Neuronal stem cell (in vitro differentiated cells): ENCODE measurements at regions not wholly inside any gene's neighbourhood (a gene's known extent, or its start where the extent isn't known, plus 50 kb on each side); places are given as distances from the start of the nearest gene placed in this dataset.

Experiments used
- DNase-seq: peaks from one replicate; pipeline ENCODE4 v3.0.0-alpha.2; 2013; ENCODE audit warnings: low spot score
- H2AFZ ChIP-seq: one replicate; pipeline ENCODE4 v1.6.1; 2013; ENCODE audit warnings: mild to moderate bottlenecking, low read length, inconsistent platforms
- H2AK5ac ChIP-seq: 2 replicates; pipeline ENCODE4 v1.6.1; 2013; ENCODE audit warnings: low read depth, mild to moderate bottlenecking, inconsistent platforms, low read length, moderate library complexity, mixed read lengths
- H2BK120ac ChIP-seq: 2 replicates; pipeline ENCODE4 v1.6.1; 2013; ENCODE audit warnings: low read depth, mild to moderate bottlenecking, inconsistent platforms, low read length, moderate library complexity, mixed read lengths
- H2BK12ac ChIP-seq: one replicate; pipeline ENCODE4 v1.6.1; 2013; ENCODE audit warnings: low read length, inconsistent platforms
- H2BK15ac ChIP-seq: 2 replicates; pipeline ENCODE4 v1.6.1; 2013; ENCODE audit warnings: mild to moderate bottlenecking, low read length, inconsistent platforms, mixed read lengths
- H2BK5ac ChIP-seq: one replicate; pipeline ENCODE4 v1.6.1; 2013; ENCODE audit warnings: inconsistent platforms, mild to moderate bottlenecking, low read length, moderate library complexity
- H3K14ac ChIP-seq: one replicate; pipeline ENCODE4 v1.6.1; 2013; ENCODE audit warnings: low read length, inconsistent platforms
- H3K18ac ChIP-seq: 2 replicates; pipeline ENCODE4 v1.6.1; 2013; ENCODE audit warnings: low read length, inconsistent platforms
- H3K23ac ChIP-seq: 2 replicates; pipeline ENCODE4 v1.6.1; 2013; ENCODE audit warnings: low read depth, mild to moderate bottlenecking, mixed read lengths, low read length, inconsistent platforms; ENCODE audit not compliant: poor library complexity
- H3K27ac ChIP-seq: replicated peaks from 3 replicates; pipeline ENCODE4 v1.5.1; 2013; ENCODE audit warnings: low read length, inconsistent platforms
- H3K27me3 ChIP-seq, 3 experiments: 2 replicates each; pipeline ENCODE4 v1.6.1; 2013; ENCODE audit warnings: low read length in 3 of 3, mild to moderate bottlenecking in 2 of 3, inconsistent platforms in 1 of 3, low read depth in 1 of 3, mixed read lengths in 1 of 3, moderate library complexity in 1 of 3; ENCODE audit not compliant: control insufficient read depth in 3 of 3, insufficient read depth in 3 of 3
- H3K36me3 ChIP-seq, 2 donors: replicated peaks in 1 of 2; 2 replicates each; pipeline ENCODE4 v1.6.1; 2013; ENCODE audit warnings: low read length in 2 of 2; ENCODE audit not compliant: control insufficient read depth in 2 of 2, insufficient read depth in 2 of 2
- H3K4ac ChIP-seq: 2 replicates; pipeline ENCODE4 v1.6.1; 2013; ENCODE audit warnings: inconsistent platforms, mild to moderate bottlenecking, low read length, moderate library complexity
- H3K4me1 ChIP-seq, 2 donors: 1 replicate in 1 of 2; 2 replicates in 1 of 2; pipeline ENCODE4 v1.6.1; 2013; ENCODE audit warnings: low read length in 2 of 2, low read depth in 1 of 2; ENCODE audit not compliant: control insufficient read depth in 2 of 2, insufficient read depth in 1 of 2
- H3K4me2 ChIP-seq: one replicate; pipeline ENCODE4 v1.6.1; 2013; ENCODE audit warnings: mild to moderate bottlenecking, low read length, inconsistent platforms; ENCODE audit not compliant: insufficient read depth, poor library complexity, severe bottlenecking
- H3K4me3 ChIP-seq, 2 donors: 2 replicates each; pipeline ENCODE4 v1.5.1; 2013; ENCODE audit warnings: low read length in 2 of 2, mild to moderate bottlenecking in 2 of 2, inconsistent platforms in 1 of 2, moderate library complexity in 1 of 2
- H3K79me1 ChIP-seq: one replicate; pipeline ENCODE4 v1.6.1; 2013; ENCODE audit warnings: low read depth, mild to moderate bottlenecking, inconsistent platforms, low read length, moderate library complexity
- H3K9ac ChIP-seq: one replicate; pipeline ENCODE4 v1.6.1; 2013; ENCODE audit warnings: mild to moderate bottlenecking, low read depth, low read length, inconsistent platforms; ENCODE audit not compliant: poor library complexity
- H3K9me3 ChIP-seq, 2 donors: replicated peaks in 1 of 2; 2 replicates each; pipeline versions ENCODE3 to v1.6.1; 2013; ENCODE audit warnings: low read length in 2 of 2, mild to moderate bottlenecking in 2 of 2, inconsistent platforms in 1 of 2, low read depth in 1 of 2, mixed read lengths in 1 of 2, moderate library complexity in 1 of 2; ENCODE audit not compliant: control insufficient read depth in 2 of 2, insufficient read depth in 1 of 2
- H4K8ac ChIP-seq: one replicate; pipeline ENCODE4 v1.6.1; 2013; ENCODE audit warnings: low read depth, mild to moderate bottlenecking, inconsistent platforms, low read length, moderate library complexity
- H4K91ac ChIP-seq: one replicate; pipeline ENCODE4 v1.6.1; 2013; ENCODE audit warnings: low read length, low read depth, mild to moderate bottlenecking, inconsistent platforms; ENCODE audit not compliant: poor library complexity
- WGBS, 2 donors: extraction: QIAGEN DNeasy Blood & Tissue Kit; methylation state at CpG; one replicate each; pipeline ENCODE4 v1.1.7; 2013; ENCODE audit warnings: missing lambda C conversion rate in 2 of 2, mixed read lengths in 1 of 2; ENCODE audit not compliant: insufficient read length in 2 of 2, insufficient replicate concordance in 1 of 2; ENCODE audit errors: extremely low coverage in 2 of 2; 5-methylcytosine and 5-hydroxymethylcytosine counted together

DNA sequence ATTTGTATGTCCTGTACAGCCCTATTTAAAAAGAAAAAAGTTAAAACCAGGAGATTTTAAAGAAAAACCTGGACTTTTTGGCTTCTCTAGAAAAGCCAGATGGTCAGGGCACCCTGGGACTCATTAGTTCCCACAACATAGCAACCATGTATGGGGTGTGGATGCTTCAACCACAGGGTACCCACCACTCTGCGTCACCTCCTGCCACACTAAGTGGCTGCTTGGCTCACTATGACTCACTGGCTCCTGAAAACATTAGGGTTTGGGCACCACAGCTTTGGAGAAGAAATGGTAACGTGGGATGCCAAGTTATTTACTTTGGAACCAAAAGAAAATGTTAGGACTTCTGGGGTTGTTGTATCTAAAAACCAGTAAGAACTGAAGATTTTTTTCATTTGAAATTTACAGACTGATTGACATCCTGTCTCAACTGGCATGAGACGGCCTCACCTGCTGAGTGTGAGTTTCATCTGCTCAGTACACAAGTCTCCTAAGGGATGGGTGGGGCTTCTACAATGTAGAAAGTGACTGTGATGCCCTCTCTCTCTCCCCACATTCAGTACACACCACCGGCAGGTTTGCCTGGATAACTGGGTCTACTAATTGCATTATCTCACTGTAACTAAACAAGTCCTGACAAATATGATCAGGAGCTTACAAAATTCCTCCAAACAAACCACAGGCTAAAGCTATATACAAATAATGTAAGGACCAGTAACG lies 103.9 kb downstream of the ESM1 start:
- no peak overlapping the region for H2BK120ac ChIP-seq
- no peak overlapping the region for H3K9ac ChIP-seq
- H4K8ac ChIP-seq, result no peak overlapping the region
- peaks cover 0 to 57% (median 12%) of the 10 kb centered on the region in 3 experiments for H3K27me3 ChIP-seq
- no peak overlapping the region for H3K4me2 ChIP-seq
- H3K9me3 ChIP-seq, result peaks cover 3 to 5% of the 10 kb centered on the region in 2 donors
- H3K4me1 ChIP-seq, result peaks cover 0 to 7% of the 10 kb centered on the region in 2 donors
- no peak overlapping the region for H3K18ac ChIP-seq
- no peak overlapping the region for H3K4me3 ChIP-seq
- H3K4ac ChIP-seq, result no peak overlapping the region
- no peak overlapping the region for H2BK15ac ChIP-seq
- H2AFZ ChIP-seq, result no peak overlapping the region
- no peak overlapping the region for H4K91ac ChIP-seq
- H2BK12ac ChIP-seq, result no peak overlapping the region
- no peaks in the 10 kb centered on the region for H3K79me1 ChIP-seq
- no peaks in the 10 kb centered on the region for H3K36me3 ChIP-seq
- no peak for DNase-seq
- H3K27ac ChIP-seq, result no peak overlapping the region
- no peak overlapping the region for H3K23ac ChIP-seq
- WGBS, 2 donors, result no CpG with 5 or more reads among the region's 5 CpGs
- H3K14ac ChIP-seq, result no peak overlapping the region
- no peak overlapping the region for H2AK5ac ChIP-seq
- H2BK5ac ChIP-seq, result no peak overlapping the region

DNA sequence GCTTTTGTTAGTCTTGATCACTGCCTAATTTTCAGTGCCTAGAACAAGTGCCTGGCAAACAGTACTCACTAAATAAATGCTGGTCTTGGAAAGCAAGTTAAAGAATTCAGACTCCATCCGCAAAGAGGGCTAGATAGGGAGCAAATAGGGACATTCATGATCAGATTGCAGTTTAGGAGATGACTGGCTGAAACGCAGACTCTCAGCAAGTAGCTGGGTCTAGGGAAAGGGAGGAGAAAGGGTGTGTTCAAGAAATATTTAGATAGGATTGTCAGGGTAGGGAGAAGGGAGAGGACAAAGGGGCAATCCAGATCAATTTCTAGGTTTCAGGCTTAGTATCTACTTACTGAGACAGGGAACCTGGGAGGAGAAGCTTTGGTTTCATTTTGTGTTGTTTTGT lies 108.4 kb downstream of the ESM1 start:
- Histone ChIP-seq H3K9ac (no peak overlapping the region), H2BK12ac (no peak overlapping the region), H3K36me3 (no peaks in the 10 kb centered on the region), H3K4me3 (no peak overlapping the region), H3K4me1 (no peaks in the 10 kb centered on the region), H2AFZ (no peak overlapping the region), H4K91ac (no peak overlapping the region), H3K23ac (no peak overlapping the region), H3K27ac (no peak overlapping the region), H2BK15ac (no peak overlapping the region), H3K14ac (no peak overlapping the region), H4K8ac (no peak overlapping the region), H3K18ac (no peak overlapping the region), H2AK5ac (no peak overlapping the region), H3K9me3 (no peaks in the 10 kb centered on the region), H3K4ac (no peak overlapping the region), H3K4me2 (no peak overlapping the region), H3K79me1 (no peaks in the 10 kb centered on the region), H2BK5ac (no peak overlapping the region), H3K27me3 (peaks cover 0 to 18% (median 0%) of the 10 kb centered on the region in 3 experiments), H2BK120ac (no peak overlapping the region)
- no peak for DNase-seq
- no CpG with 5 or more reads among the region's 2 CpGs for WGBS, 2 donors

DNA sequence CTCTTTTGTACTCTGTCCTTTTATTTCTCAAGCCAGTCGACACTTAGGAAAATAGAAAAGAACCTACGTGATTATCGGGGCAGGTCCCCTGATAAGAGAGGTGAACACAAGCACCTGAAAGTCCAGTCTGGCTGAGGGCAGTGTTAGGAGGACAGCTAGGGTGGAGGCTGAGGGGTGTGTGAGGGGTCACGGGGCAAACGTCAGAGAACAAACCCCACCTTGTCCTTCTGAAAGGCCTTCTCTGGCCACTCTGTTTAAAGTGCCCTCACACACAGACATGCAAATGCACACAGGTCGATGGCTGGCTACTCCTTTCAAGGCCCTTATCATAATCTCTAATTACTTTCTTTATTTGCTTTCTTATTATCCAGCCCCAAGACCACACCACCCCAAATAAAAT lies 108.8 kb downstream of the ESM1 start:
- Histone ChIP-seq H3K4ac (no peak overlapping the region), H3K4me1 (no peaks in the 10 kb centered on the region), H3K18ac (no peak overlapping the region), H2BK120ac (no peak overlapping the region), H4K8ac (no peak overlapping the region), H2AK5ac (no peak overlapping the region), H3K36me3 (no peaks in the 10 kb centered on the region), H2BK12ac (no peak overlapping the region), H2BK15ac (no peak overlapping the region), H3K27me3 (peaks cover 0 to 17% (median 0%) of the 10 kb centered on the region in 3 experiments), H3K9me3 (no peaks in the 10 kb centered on the region), H3K4me2 (no peak overlapping the region), H3K79me1 (no peaks in the 10 kb centered on the region), H2BK5ac (no peak overlapping the region), H3K4me3 (no peak overlapping the region), H3K14ac (no peak overlapping the region), H4K91ac (no peak overlapping the region), H2AFZ (no peak overlapping the region), H3K9ac (no peak overlapping the region), H3K23ac (no peak overlapping the region), H3K27ac (no peak overlapping the region)
- no peak for DNase-seq
- no CpG with 5 or more reads among the region's 6 CpGs for WGBS, 2 donors

DNA sequence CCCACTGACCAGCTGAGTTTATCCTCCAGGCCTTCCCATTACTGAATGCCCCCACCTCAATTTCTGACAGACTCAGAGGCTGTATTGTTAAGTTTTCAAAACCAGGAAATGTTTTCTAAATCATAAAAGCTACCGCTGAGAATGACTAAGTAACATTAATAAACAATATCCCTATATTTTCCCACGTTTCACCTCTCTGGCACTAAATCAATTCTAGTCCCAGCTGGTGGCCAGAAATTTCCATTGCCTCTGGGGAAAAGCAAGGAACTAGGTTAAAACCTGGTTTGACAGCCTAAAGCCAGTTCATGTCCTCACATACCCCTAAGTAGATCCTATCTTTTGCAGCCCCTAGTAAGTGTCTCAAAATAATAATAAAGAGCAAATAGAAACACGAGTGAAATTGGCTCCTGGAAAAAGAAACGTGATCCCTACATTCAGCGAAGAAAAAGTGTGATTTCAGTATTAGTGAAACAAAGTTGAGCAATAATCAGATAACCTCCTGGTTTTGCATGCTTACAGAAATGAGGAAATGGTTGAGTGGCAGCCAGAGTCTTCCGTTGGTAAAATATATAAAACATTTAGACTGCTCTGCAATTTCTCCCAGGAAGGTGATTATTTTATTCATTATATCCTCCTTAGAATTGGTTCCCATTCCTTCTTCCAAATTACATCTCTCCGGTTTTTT lies 110.9 kb downstream of the ESM1 start:
- peaks cover 0 to 28% (median 0%) of the 10 kb centered on the region in 3 experiments for H3K27me3 ChIP-seq

More for the DNA sequence above, 110.9 kb downstream of the ESM1 start:
- Histone ChIP-seq H4K8ac (no peak overlapping the region), H2AK5ac (no peak overlapping the region), H3K4me2 (no peak overlapping the region), H2BK5ac (no peak overlapping the region), H3K4me3 (no peak overlapping the region), H3K4ac (no peak overlapping the region), H3K9me3 (no peaks in the 10 kb centered on the region), H4K91ac (no peak overlapping the region), H3K36me3 (no peaks in the 10 kb centered on the region), H3K9ac (no peak overlapping the region), H3K27ac (no peak overlapping the region), H2BK120ac (no peak overlapping the region), H3K23ac (no peak overlapping the region), H3K14ac (no peak overlapping the region), H3K4me1 (no peaks in the 10 kb centered on the region), H3K18ac (no peak overlapping the region), H2AFZ (no peak overlapping the region), H2BK12ac (no peak overlapping the region), H2BK15ac (no peak overlapping the region), H3K79me1 (no peaks in the 10 kb centered on the region)
- WGBS, 2 donors, result no CpG with 5 or more reads among the region's 7 CpGs
- DNase-seq, result no peak
